C4-2B (cell line): ENCODE measurements at regions not wholly inside any gene's neighbourhood (a gene's known extent, or its start where the extent isn't known, plus 50 kb on each side); places are given as distances from the start of the nearest gene placed in this dataset.
A peak's percentile ranks its signal among the peaks of the same experiment; 100 is the strongest.

Experiments
- H3K27ac ChIP-seq: fragments of 450-650 bp; 2 replicates; pipeline ENCODE4 v1.5.1; 2017
- CTCF ChIP-seq: fragments of 450-650 bp; conservative IDR thresholded peaks from 2 replicates; pipeline ENCODE4 v1.5.1; 2017; ENCODE audit warnings: mild to moderate bottlenecking
- ZFX ChIP-seq: fragments of 450-650 bp; IDR thresholded peaks from 2 replicates; pipeline ENCODE4 v1.6.1; 2017

- H3K27ac ChIP-seq: no peak overlapping the region
- no peak for TF ChIP-seq ZFX
- TF ChIP-seq CTCF: no peak
Observed at GRCh38 chr6:106885679-106886078, 88.8 kb downstream of the CD24 start.

- TF ChIP-seq ZFX (no peak), CTCF (no peak)
- no peak overlapping the region for H3K27ac ChIP-seq
Observed at GRCh38 chr6:106884576-106884975, 90.0 kb downstream of the CD24 start.

GRCh38 chr6:106883808-106884262 lies 90.7 kb downstream of the CD24 start:
- TF ChIP-seq ZFX (no peak), CTCF (peak; percentile 31)
- H3K27ac ChIP-seq: no peak overlapping the region

GRCh38 chr6:106882601-106883518 lies 91.7 kb downstream of the CD24 start:
- H3K27ac ChIP-seq: no peak overlapping the region

GRCh38 chr6:106882138-106882537 lies 92.4 kb downstream of the CD24 start:
- peak overlapping the region; percentile 27; the same call in 1 of the 2 replicates for H3K27ac ChIP-seq
- TF ChIP-seq CTCF (no peak), ZFX (no peak)

More at GRCh38 chr6:106882601-106883518, 91.7 kb downstream of the CD24 start:
- TF ChIP-seq ZFX (no peak), CTCF (no peak)

GRCh38 chr6:106880952-106881351 lies 93.6 kb downstream of the CD24 start:
- H3K27ac ChIP-seq: no peak overlapping the region
- no peak for TF ChIP-seq CTCF
- no peak for TF ChIP-seq ZFX

GRCh38 chr6:106875782-106876321 lies 98.7 kb downstream of the CD24 start:
- TF ChIP-seq CTCF: no peak
- TF ChIP-seq ZFX: no peak
- no peak overlapping the region for H3K27ac ChIP-seq
